ENCODE measurements at regions not wholly inside any gene's neighbourhood (a gene's known extent, or its start where the extent isn't known, plus 50 kb on each side); places are given as distances from the start of the nearest gene placed in this dataset.

DNA sequence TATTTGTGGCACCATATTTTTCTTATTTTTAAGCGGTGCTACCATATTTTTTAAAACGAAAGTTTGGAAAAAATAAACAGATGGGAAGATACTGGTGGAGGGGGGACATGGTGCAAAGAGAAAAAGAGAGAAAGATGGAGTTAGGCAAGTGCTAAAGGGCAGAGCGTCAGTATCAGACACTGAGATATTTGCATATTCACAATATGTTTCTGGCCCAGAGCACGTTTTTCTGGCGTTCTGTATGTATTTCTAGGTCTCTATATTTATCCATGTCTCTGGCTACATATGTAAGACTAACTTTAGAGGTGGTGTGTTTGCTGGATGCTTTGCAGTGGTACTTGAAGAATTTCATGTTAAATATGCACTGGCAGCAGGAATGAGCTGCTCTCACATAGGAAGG is 414.0 kb downstream of the TLE4 start:
- TF ChIP-seq EZH2phosphoT487 (IDR thresholded peaks at IDR 0.05; ENCODE audit: borderline replicate concordance), result no peak
- TF ChIP-seq, protein P1, sequence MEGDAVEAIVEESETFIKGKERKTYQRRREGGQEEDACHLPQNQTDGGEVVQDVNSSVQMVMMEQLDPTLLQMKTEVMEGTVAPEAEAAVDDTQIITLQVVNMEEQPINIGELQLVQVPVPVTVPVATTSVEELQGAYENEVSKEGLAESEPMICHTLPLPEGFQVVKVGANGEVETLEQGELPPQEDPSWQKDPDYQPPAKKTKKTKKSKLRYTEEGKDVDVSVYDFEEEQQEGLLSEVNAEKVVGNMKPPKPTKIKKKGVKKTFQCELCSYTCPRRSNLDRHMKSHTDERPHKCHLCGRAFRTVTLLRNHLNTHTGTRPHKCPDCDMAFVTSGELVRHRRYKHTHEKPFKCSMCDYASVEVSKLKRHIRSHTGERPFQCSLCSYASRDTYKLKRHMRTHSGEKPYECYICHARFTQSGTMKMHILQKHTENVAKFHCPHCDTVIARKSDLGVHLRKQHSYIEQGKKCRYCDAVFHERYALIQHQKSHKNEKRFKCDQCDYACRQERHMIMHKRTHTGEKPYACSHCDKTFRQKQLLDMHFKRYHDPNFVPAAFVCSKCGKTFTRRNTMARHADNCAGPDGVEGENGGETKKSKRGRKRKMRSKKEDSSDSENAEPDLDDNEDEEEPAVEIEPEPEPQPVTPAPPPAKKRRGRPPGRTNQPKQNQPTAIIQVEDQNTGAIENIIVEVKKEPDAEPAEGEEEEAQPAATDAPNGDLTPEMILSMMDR (conservative IDR thresholded peaks at IDR 0.05; ENCODE audit: low read length), result no peak

Measured in Loucy (cell line).